ENCODE measurements at regions not wholly inside any gene's neighbourhood (a gene's known extent, or its start where the extent isn't known, plus 50 kb on each side); places are given as distances from the start of the nearest gene placed in this dataset.

DNA sequence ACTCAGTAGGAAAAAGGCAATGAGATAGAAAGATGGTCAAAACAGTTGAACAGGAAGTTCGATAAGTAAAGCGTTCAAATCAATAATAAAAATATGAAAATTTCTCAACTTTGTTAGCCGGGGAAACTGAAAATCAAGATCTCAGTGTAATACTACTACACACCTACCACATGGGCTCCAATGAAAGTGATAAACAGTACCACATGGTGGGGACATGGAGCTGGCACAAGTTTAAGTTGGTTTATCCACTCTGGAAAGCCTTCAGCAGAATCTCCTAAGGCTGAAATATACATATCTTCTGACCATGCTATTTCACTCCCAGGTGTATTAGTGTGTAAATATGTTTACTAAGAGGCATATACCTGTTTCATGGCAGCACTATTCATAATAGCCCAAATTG lies 126.8 kb downstream of the NXNL2 start:
- TF ChIP-seq POLR2A (IDR thresholded peaks at IDR 0.05) = no peak
- TF ChIP-seq, protein P1, sequence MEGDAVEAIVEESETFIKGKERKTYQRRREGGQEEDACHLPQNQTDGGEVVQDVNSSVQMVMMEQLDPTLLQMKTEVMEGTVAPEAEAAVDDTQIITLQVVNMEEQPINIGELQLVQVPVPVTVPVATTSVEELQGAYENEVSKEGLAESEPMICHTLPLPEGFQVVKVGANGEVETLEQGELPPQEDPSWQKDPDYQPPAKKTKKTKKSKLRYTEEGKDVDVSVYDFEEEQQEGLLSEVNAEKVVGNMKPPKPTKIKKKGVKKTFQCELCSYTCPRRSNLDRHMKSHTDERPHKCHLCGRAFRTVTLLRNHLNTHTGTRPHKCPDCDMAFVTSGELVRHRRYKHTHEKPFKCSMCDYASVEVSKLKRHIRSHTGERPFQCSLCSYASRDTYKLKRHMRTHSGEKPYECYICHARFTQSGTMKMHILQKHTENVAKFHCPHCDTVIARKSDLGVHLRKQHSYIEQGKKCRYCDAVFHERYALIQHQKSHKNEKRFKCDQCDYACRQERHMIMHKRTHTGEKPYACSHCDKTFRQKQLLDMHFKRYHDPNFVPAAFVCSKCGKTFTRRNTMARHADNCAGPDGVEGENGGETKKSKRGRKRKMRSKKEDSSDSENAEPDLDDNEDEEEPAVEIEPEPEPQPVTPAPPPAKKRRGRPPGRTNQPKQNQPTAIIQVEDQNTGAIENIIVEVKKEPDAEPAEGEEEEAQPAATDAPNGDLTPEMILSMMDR (IDR thresholded peaks at IDR 0.05) = no peak
- no peak for TF ChIP-seq POLR2AphosphoS5 (IDR thresholded peaks at IDR 0.05)

All from suprapubic skin (tissue), 4 donors.